ENCODE measurements at regions not wholly inside any gene's neighbourhood (a gene's known extent, or its start where the extent isn't known, plus 50 kb on each side); places are given as distances from the start of the nearest gene placed in this dataset.

DNA sequence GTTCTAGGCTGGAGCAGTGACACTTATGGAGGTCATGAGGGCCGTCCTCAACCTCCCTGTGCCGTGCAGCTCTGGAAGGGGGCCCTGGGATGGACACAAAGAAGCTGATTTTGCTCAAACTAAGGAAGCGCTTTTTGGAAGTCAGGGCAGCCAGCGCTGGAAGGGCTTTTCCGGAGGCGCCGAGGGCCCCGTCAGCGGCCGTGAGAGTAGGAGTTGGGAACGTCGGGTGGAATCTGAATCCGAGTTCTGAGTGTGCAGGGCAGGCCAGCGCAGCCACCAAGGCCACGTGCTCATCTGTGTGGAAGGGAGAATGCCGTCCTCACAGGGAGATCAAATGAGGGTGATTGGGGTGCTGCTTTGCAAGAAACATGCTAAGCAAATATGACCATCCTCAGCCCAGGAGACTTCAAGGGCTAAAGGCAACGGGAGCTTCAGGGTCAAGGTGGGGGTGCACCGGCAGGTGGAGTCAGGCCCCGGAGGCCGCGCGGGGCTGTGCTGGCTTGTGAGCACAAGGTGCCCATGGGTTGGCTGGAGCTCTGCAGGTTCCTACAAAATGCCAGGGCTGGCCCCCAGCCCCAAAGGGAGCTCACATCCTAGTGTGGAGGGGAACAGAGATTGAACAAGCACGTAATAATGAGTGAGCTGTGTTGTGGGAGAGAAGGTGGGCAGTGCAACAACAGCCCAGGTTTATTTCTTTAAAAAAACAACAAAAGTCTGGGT is 70.4 kb upstream of the HPCAL1 start:
- Histone ChIP-seq H4K20me1 (ENCODE audit: control insufficient read depth, extremely low read depth, insufficient read depth, low read length) (no peaks in the 10 kb centered on the region), H3K27ac (ENCODE audit: insufficient read depth, low read length) (no peak overlapping the region), H3K4me3 (replicated peaks in 1 of 4; ENCODE audit: control extremely low read depth in 1 of 4, insufficient read depth in 1 of 4, low read depth in 3 of 4, low read length in 4 of 4) (no peak overlapping the region), H3K27me3 (ENCODE audit: control insufficient read depth, insufficient read depth, low read length) (peaks cover 2% of the 10 kb centered on the region), H3K36me3 (ENCODE audit: control insufficient read depth, insufficient read depth, low read length) (no peaks in the 10 kb centered on the region), H3K4me2 (ENCODE audit: extremely low read depth, insufficient read depth, low read length) (no peak overlapping the region), H3K9ac (ENCODE audit: insufficient read depth, low read length) (no peak overlapping the region), H3K79me2 (ENCODE audit: control insufficient read depth, insufficient read depth, low read length) (no peaks in the 10 kb centered on the region), H2AFZ (ENCODE audit: low read length) (no peak overlapping the region), H3K4me1 (ENCODE audit: control insufficient read depth, extremely low read depth, insufficient read depth, low read length) (no peaks in the 10 kb centered on the region), H3K9me3 (ENCODE audit: control insufficient read depth, insufficient read depth, low read depth, low read length) (no peaks in the 10 kb centered on the region)
- no peak for TF ChIP-seq EZH2 (IDR thresholded peaks at IDR 0.05; ENCODE audit: low read length, missing control alignments)
- TF ChIP-seq, protein P1, sequence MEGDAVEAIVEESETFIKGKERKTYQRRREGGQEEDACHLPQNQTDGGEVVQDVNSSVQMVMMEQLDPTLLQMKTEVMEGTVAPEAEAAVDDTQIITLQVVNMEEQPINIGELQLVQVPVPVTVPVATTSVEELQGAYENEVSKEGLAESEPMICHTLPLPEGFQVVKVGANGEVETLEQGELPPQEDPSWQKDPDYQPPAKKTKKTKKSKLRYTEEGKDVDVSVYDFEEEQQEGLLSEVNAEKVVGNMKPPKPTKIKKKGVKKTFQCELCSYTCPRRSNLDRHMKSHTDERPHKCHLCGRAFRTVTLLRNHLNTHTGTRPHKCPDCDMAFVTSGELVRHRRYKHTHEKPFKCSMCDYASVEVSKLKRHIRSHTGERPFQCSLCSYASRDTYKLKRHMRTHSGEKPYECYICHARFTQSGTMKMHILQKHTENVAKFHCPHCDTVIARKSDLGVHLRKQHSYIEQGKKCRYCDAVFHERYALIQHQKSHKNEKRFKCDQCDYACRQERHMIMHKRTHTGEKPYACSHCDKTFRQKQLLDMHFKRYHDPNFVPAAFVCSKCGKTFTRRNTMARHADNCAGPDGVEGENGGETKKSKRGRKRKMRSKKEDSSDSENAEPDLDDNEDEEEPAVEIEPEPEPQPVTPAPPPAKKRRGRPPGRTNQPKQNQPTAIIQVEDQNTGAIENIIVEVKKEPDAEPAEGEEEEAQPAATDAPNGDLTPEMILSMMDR (conservative IDR thresholded peaks at IDR 0.05 in 1 of 2, IDR thresholded peaks at IDR 0.05 in 1 of 2; ENCODE audit: low read depth in 1 of 2, low read length in 2 of 2), result no peak
- no peak for DNase-seq (ENCODE audit: low read depth in 2 of 2)

DNA sequence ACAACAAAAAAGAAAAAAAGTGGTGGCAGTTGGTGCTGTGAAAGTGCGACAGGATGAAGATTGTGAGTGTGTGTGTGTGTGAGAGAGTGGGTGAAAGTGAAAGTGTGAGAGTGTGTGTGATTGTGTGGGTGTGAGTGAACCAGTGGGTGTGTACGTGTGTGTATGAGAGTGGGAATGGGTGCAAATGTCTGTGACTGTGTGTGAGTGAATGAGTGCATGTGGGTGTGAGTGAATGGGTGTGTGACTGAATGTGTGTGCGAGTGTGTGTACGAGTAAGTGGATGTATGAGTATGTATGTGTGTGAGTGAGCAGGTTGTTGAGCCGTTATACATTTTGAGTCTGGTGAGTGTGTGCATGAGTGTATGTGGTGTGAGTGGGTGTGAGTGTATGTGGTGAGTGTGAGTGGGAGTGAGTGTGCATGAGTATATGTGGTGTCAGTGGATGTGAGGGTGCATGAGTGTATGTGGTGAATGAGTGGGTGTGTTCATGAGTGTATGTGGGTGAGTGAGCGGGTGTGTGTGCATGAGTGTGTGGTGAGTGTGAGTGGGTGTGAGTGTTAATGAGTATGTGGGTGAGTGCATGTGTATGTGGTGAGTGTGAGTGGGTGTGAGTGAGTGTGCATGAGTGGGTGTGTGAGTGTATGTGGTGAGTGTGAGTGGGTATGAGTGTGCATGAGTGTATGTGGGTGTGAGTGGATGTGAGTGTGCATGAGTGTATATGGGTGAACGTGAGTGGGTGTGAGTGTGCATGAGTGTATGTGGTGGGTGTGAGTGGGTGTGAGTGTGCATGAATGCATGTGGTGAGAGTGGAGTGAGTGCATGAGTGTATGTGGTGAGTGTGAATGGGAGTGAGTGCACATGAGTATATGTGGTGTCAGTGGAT is 69.3 kb upstream of the HPCAL1 start:
- H4K20me1 ChIP-seq (ENCODE audit: control insufficient read depth, extremely low read depth, insufficient read depth, low read length), result no peaks in the 10 kb centered on the region
- H3K4me1 ChIP-seq (ENCODE audit: control insufficient read depth, extremely low read depth, insufficient read depth, low read length), result no peaks in the 10 kb centered on the region
- H2AFZ ChIP-seq (ENCODE audit: low read length), result no peak overlapping the region
- DNase-seq (ENCODE audit: low read depth in 2 of 2), result no peak
- no peaks in the 10 kb centered on the region for H3K36me3 ChIP-seq (ENCODE audit: control insufficient read depth, insufficient read depth, low read length)
- TF ChIP-seq EZH2 (IDR thresholded peaks at IDR 0.05; ENCODE audit: low read length, missing control alignments), result no peak
- TF ChIP-seq, protein P1 (conservative IDR thresholded peaks at IDR 0.05 in 1 of 2, IDR thresholded peaks at IDR 0.05 in 1 of 2; ENCODE audit: low read depth in 1 of 2, low read length in 2 of 2), result no peak
- peaks cover 2% of the 10 kb centered on the region for H3K27me3 ChIP-seq (ENCODE audit: control insufficient read depth, insufficient read depth, low read length)
- H3K79me2 ChIP-seq (ENCODE audit: control insufficient read depth, insufficient read depth, low read length), result no peaks in the 10 kb centered on the region
- H3K9ac ChIP-seq (ENCODE audit: insufficient read depth, low read length), result no peak overlapping the region
- no peak overlapping the region for H3K27ac ChIP-seq (ENCODE audit: insufficient read depth, low read length)
- no peak overlapping the region for H3K4me2 ChIP-seq (ENCODE audit: extremely low read depth, insufficient read depth, low read length)
- no peak overlapping the region for H3K4me3 ChIP-seq (replicated peaks in 1 of 4; ENCODE audit: control extremely low read depth in 1 of 4, insufficient read depth in 1 of 4, low read depth in 3 of 4, low read length in 4 of 4)
- H3K9me3 ChIP-seq (ENCODE audit: control insufficient read depth, insufficient read depth, low read depth, low read length), result no peaks in the 10 kb centered on the region

DNA sequence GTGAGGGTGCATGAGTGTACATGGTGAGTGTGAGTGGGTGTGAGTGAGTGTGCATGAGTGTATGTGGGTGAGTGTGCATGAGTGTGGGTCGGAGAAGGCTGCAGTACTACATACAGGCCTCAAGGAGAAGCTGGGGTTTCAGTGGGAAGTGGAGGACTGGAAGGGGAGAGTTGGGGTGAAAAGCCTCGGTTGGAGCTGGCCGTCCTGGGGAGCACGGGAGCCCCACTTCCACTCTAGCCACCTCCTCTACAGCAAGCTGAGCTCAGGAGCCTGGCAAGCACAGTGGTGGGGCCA is 68.7 kb upstream of the HPCAL1 start:
- Histone ChIP-seq H3K4me1 (ENCODE audit: control insufficient read depth, extremely low read depth, insufficient read depth, low read length) (no peaks in the 10 kb centered on the region), H3K9me3 (ENCODE audit: control insufficient read depth, insufficient read depth, low read depth, low read length) (no peaks in the 10 kb centered on the region), H2AFZ (ENCODE audit: low read length) (no peak overlapping the region), H3K79me2 (ENCODE audit: control insufficient read depth, insufficient read depth, low read length) (no peaks in the 10 kb centered on the region), H3K9ac (ENCODE audit: insufficient read depth, low read length) (no peak overlapping the region), H3K27ac (ENCODE audit: insufficient read depth, low read length) (no peak overlapping the region), H3K4me2 (ENCODE audit: extremely low read depth, insufficient read depth, low read length) (no peak overlapping the region), H4K20me1 (ENCODE audit: control insufficient read depth, extremely low read depth, insufficient read depth, low read length) (no peaks in the 10 kb centered on the region), H3K36me3 (ENCODE audit: control insufficient read depth, insufficient read depth, low read length) (no peaks in the 10 kb centered on the region), H3K27me3 (ENCODE audit: control insufficient read depth, insufficient read depth, low read length) (peaks cover 2% of the 10 kb centered on the region), H3K4me3 (replicated peaks in 1 of 4; ENCODE audit: control extremely low read depth in 1 of 4, insufficient read depth in 1 of 4, low read depth in 3 of 4, low read length in 4 of 4) (no peak overlapping the region)
- DNase-seq (ENCODE audit: low read depth in 2 of 2), result no peak
- TF ChIP-seq, protein P1 (conservative IDR thresholded peaks at IDR 0.05 in 1 of 2, IDR thresholded peaks at IDR 0.05 in 1 of 2; ENCODE audit: low read depth in 1 of 2, low read length in 2 of 2), result peak in 1 of 2 donors; percentile 4
- TF ChIP-seq EZH2 (IDR thresholded peaks at IDR 0.05; ENCODE audit: low read length, missing control alignments), result no peak
